ENCODE measurements at regions not wholly inside any gene's neighbourhood (a gene's known extent, or its start where the extent isn't known, plus 50 kb on each side); places are given as distances from the start of the nearest gene placed in this dataset.

- no peak overlapping the region for H3K4me3 ChIP-seq
- H3K27ac ChIP-seq = no peak overlapping the region
- no peaks in the 10 kb centered on the region for H3K9me3 ChIP-seq
- no peaks in the 10 kb centered on the region for H3K27me3 ChIP-seq
- intact Hi-C loops (cut with DNase I; ENCODE audit: low total_unique reads) = no loop called here
- no peaks in the 10 kb centered on the region for H3K4me1 ChIP-seq
- no peak for DNase-seq (ENCODE audit: low spot score in 2 of 2)
- no peaks in the 10 kb centered on the region for H3K36me3 ChIP-seq
- TF ChIP-seq POLR2AphosphoS5 (IDR thresholded peaks at IDR 0.05) (no peak), POLR2A (IDR thresholded peaks at IDR 0.05) (no peak), CTCF (IDR thresholded peaks at IDR 0.05) (no peak)
Observed at GRCh38 chr13:88919970-88920628, 1248.9 kb downstream of the SLITRK5 start.

GRCh38 chr13:88925954-88926353 lies 1254.8 kb downstream of the SLITRK5 start:
- H3K27me3 ChIP-seq = no peaks in the 10 kb centered on the region
- DNase-seq (ENCODE audit: low spot score in 2 of 2) = peak in 1 of 2 donors; percentile 28
- H3K36me3 ChIP-seq = no peaks in the 10 kb centered on the region
- no peak overlapping the region for H3K27ac ChIP-seq
- H3K4me1 ChIP-seq = no peaks in the 10 kb centered on the region
- peaks cover 14 to 16% of the 10 kb centered on the region in 2 donors for H3K9me3 ChIP-seq
- intact Hi-C loops (cut with DNase I; ENCODE audit: low total_unique reads) = no loop called here
- no peak overlapping the region for H3K4me3 ChIP-seq
- TF ChIP-seq CTCF (IDR thresholded peaks at IDR 0.05) (no peak), POLR2AphosphoS5 (IDR thresholded peaks at IDR 0.05) (no peak), POLR2A (IDR thresholded peaks at IDR 0.05) (no peak)

GRCh38 chr13:88926890-88927502 lies 1255.8 kb downstream of the SLITRK5 start:
- TF ChIP-seq CTCF (IDR thresholded peaks at IDR 0.05) (no peak), POLR2A (IDR thresholded peaks at IDR 0.05) (no peak), POLR2AphosphoS5 (IDR thresholded peaks at IDR 0.05) (no peak)

GRCh38 chr13:88932950-88933349 lies 1261.8 kb downstream of the SLITRK5 start:
- intact Hi-C loops (cut with DNase I; ENCODE audit: low total_unique reads) = no loop called here
- Histone ChIP-seq H3K27ac (no peak overlapping the region), H3K27me3 (no peaks in the 10 kb centered on the region), H3K36me3 (no peaks in the 10 kb centered on the region), H3K4me1 (no peaks in the 10 kb centered on the region), H3K4me3 (no peak overlapping the region), H3K9me3 (no peaks in the 10 kb centered on the region)
- TF ChIP-seq CTCF (IDR thresholded peaks at IDR 0.05) = no peak
- no peak for TF ChIP-seq POLR2A (IDR thresholded peaks at IDR 0.05)
- TF ChIP-seq POLR2AphosphoS5 (IDR thresholded peaks at IDR 0.05) = no peak
- no peak for DNase-seq (ENCODE audit: low spot score in 2 of 2)

More at GRCh38 chr13:88926890-88927502, 1255.8 kb downstream of the SLITRK5 start:
- Histone ChIP-seq H3K27me3 (no peaks in the 10 kb centered on the region), H3K4me1 (no peaks in the 10 kb centered on the region), H3K4me3 (no peak overlapping the region), H3K9me3 (peaks cover 14 to 16% of the 10 kb centered on the region in 2 donors), H3K27ac (no peak overlapping the region), H3K36me3 (no peaks in the 10 kb centered on the region)
- DNase-seq (ENCODE audit: low spot score in 2 of 2) = no peak
- intact Hi-C loops (cut with DNase I; ENCODE audit: low total_unique reads) = no loop called here

- Histone ChIP-seq H3K4me1 (no peaks in the 10 kb centered on the region), H3K27me3 (no peaks in the 10 kb centered on the region), H3K4me3 (no peak overlapping the region), H3K27ac (no peak overlapping the region), H3K9me3 (no peaks in the 10 kb centered on the region), H3K36me3 (no peaks in the 10 kb centered on the region)
- intact Hi-C loops (cut with DNase I; ENCODE audit: low total_unique reads) = no loop called here
- no peak for DNase-seq (ENCODE audit: low spot score in 2 of 2)
- no peak for TF ChIP-seq POLR2A (IDR thresholded peaks at IDR 0.05)
- TF ChIP-seq CTCF (IDR thresholded peaks at IDR 0.05) = no peak
- no peak for TF ChIP-seq POLR2AphosphoS5 (IDR thresholded peaks at IDR 0.05)
Observed at GRCh38 chr13:88937384-88937783, 1266.2 kb downstream of the SLITRK5 start.
